ENCODE measurements at regions not wholly inside any gene's neighbourhood (a gene's known extent, or its start where the extent isn't known, plus 50 kb on each side); places are given as distances from the start of the nearest gene placed in this dataset.

GRCh38 chr21:28282833-28283232 lies 709.8 kb downstream of the LTN1 start:
- TF ChIP-seq CTCF (IDR thresholded peaks at IDR 0.05; ENCODE audit: poor library complexity) (no peak), EZH2 (IDR thresholded peaks at IDR 0.05; ENCODE audit: borderline replicate concordance) (no peak)
